HCT116 (cell line): ENCODE measurements at regions not wholly inside any gene's neighbourhood (a gene's known extent, or its start where the extent isn't known, plus 50 kb on each side); places are given as distances from the start of the nearest gene placed in this dataset.

Source experiments
- ATAC-seq: fragments of 200-7000 bp; cut with Tn5 transposase; 2 replicates; pipeline ENCODE4 v1.9.1; 2020; ENCODE audit warnings: mild to moderate bottlenecking, moderate library complexity
- BruUV-seq: library from RNA; stranded (reverse); fragments of 400-500 nt; replicated peaks from 2 replicates; lab custom pipeline; 2021; lab: Mats Ljungman, UMichigan
- CTCF ChIA-PET: fragments of 300-600 bp; sonication (Branson Sonifier 250); formaldehyde crosslinking; loops from one replicate; lab custom pipeline; 2021; ENCODE audit warnings: antibody characterized with exemption; lab: Charles Lee
- POLR2A ChIA-PET: fragments of 300-600, 350-600 bp; sonication (Branson Sonifier 250); formaldehyde crosslinking; loops from one replicate; lab custom pipeline; 2021; ENCODE audit warnings: antibody characterized with exemption; lab: Charles Lee
- RAD21 ChIA-PET, 2 experiments: fragments of 300-600 bp; sonication (Branson Sonifier 250); formaldehyde crosslinking; loops; one replicate each; lab custom pipeline; 2023; ENCODE audit warnings: low total read pairs in 2 of 2; ENCODE audit not compliant: uncharacterized antibody in 2 of 2, unreplicated experiment in 2 of 2, low non-redundant PET in 1 of 2; lab: Charles Lee
- DNase-seq: peaks from one replicate; pipeline ENCODE4 v3.0.0-alpha.2; 2010; ENCODE audit warnings: low read depth, low spot score
- H2AFZ ChIP-seq: fragments of 200-600 bp; shearing (Covaris generic), sonication (generic); 2 replicates; pipeline ENCODE4 v1.6.1; 2017; ENCODE audit warnings: low read depth, mixed run types, mixed read lengths, antibody characterized with exemption, low read length; ENCODE audit not compliant: poor library complexity, severe bottlenecking
- H3K27ac ChIP-seq: 2 replicates; pipeline ENCODE4 v1.5.1; 2012; ENCODE audit warnings: low read depth, low read length
- H3K27me3 ChIP-seq: fragments of 200-600 bp; sonication (generic); 2 replicates; pipeline ENCODE4 v1.6.1; 2016; ENCODE audit warnings: mixed run types, low read length, mixed read lengths; ENCODE audit not compliant: insufficient read depth
- H3K36me3 ChIP-seq, 2 experiments: fragments of 200-500 bp in 1 of 2; fragments of 200-600 bp in 1 of 2; sonication (Bioruptor generic) in 1 of 2; sonication (generic) in 1 of 2; 2 replicates each; pipeline versions ENCODE4 v1.5.1 to v1.6.1; 2014 to 2016; ENCODE audit warnings: low read length in 2 of 2, inconsistent platforms in 1 of 2, mixed read lengths in 1 of 2, mixed run types in 1 of 2; ENCODE audit not compliant: insufficient read depth in 2 of 2, control insufficient read depth in 1 of 2
- H3K4me1 ChIP-seq, 2 experiments: fragments of 200-600 bp in 1 of 2; sonication (generic) in 1 of 2; 2 replicates each; pipeline versions ENCODE4 v1.5.1 to v1.6.1; 2012 to 2017; ENCODE audit warnings: low read length in 2 of 2, inconsistent platforms in 1 of 2, mild to moderate bottlenecking in 1 of 2, mixed read lengths in 1 of 2, mixed run types in 1 of 2, moderate library complexity in 1 of 2; ENCODE audit not compliant: insufficient read depth in 2 of 2, control insufficient read depth in 1 of 2
- H3K4me2 ChIP-seq: fragments of 200-600 bp; sonication (generic); 2 replicates; pipeline ENCODE4 v1.6.1; 2017; ENCODE audit warnings: mixed run types, low read length, mixed read lengths
- H3K4me3 ChIP-seq, 2 experiments: fragments of 200-600 bp in 1 of 2; sonication (generic) in 1 of 2; replicated peaks in 1 of 2; 2 replicates each; pipeline ENCODE4 v1.5.1; 2011 to 2016; ENCODE audit warnings: low read length in 2 of 2, control low read depth in 1 of 2, low read depth in 1 of 2, mild to moderate bottlenecking in 1 of 2, mixed read lengths in 1 of 2, mixed run types in 1 of 2
- H3K79me2 ChIP-seq: fragments of 200-600 bp; sonication (generic); 2 replicates; pipeline ENCODE4 v1.6.1; 2017; ENCODE audit warnings: mild to moderate bottlenecking, mixed run types, low read length, moderate library complexity, mixed read lengths; ENCODE audit not compliant: insufficient read depth
- H3K9ac ChIP-seq: fragments of 200-600 bp; sonication (generic); 2 replicates; pipeline ENCODE4 v1.6.1; 2016; ENCODE audit warnings: low read length, mixed read lengths
- H3K9me2 ChIP-seq: fragments of 200-600 bp; sonication (generic), shearing (Covaris generic); 2 replicates; pipeline ENCODE4 v1.6.1; 2017; ENCODE audit warnings: mixed run types, mild to moderate bottlenecking, moderate library complexity; ENCODE audit not compliant: insufficient read depth
- H3K9me3 ChIP-seq, 2 experiments: fragments of 200-500 bp in 1 of 2; fragments of 200-600 bp in 1 of 2; sonication (Bioruptor generic) in 1 of 2; sonication (generic) in 1 of 2; 2 replicates each; pipeline ENCODE4 v1.6.1; 2014 to 2017; ENCODE audit warnings: low read length in 2 of 2, mixed read lengths in 2 of 2, inconsistent platforms in 1 of 2, low read depth in 1 of 2, mild to moderate bottlenecking in 1 of 2, mixed run types in 1 of 2, moderate library complexity in 1 of 2; ENCODE audit not compliant: control insufficient read depth in 1 of 2, insufficient read depth in 1 of 2
- H4K20me1 ChIP-seq: fragments of 200-600 bp; sonication (generic), shearing (Covaris generic); 2 replicates; pipeline ENCODE4 v1.6.1; 2017; ENCODE audit warnings: mixed run types, mild to moderate bottlenecking, moderate library complexity; ENCODE audit not compliant: insufficient read depth
- ATF3 ChIP-seq: IDR thresholded peaks from 2 replicates; pipeline ENCODE4 v1.6.1; 2012
- CEBPB ChIP-seq: IDR thresholded peaks from 2 replicates; pipeline ENCODE4 v1.6.1; 2012; ENCODE audit warnings: low read depth
- EGR1 ChIP-seq: IDR thresholded peaks from 2 replicates; pipeline ENCODE4 v1.6.1; 2012; ENCODE audit warnings: low read depth
- ELF1 ChIP-seq: IDR thresholded peaks from 2 replicates; pipeline ENCODE4 v1.6.1; 2012; ENCODE audit warnings: low read depth, borderline replicate concordance
- EZH2 ChIP-seq: fragments of 200-600 bp; sonication (generic); IDR thresholded peaks from 2 replicates; pipeline ENCODE4 v1.6.1; 2017; ENCODE audit warnings: antibody characterized with exemption, mixed run types
- EZH2phosphoT487 ChIP-seq: fragments of 200-600 bp; IDR thresholded peaks from 2 replicates; pipeline ENCODE4 v1.6.1; 2018; ENCODE audit warnings: antibody characterized with exemption, borderline replicate concordance
- POLR2AphosphoS5 ChIP-seq: IDR thresholded peaks from 2 replicates; pipeline ENCODE4 v1.6.1; 2011; ENCODE audit warnings: mild to moderate bottlenecking, low read depth, low read length, moderate library complexity
- RAD21 ChIP-seq: IDR thresholded peaks from 2 replicates; pipeline ENCODE4 v1.6.1; 2012; ENCODE audit warnings: low read depth, mild to moderate bottlenecking
- SIN3A ChIP-seq: IDR thresholded peaks from 2 replicates; pipeline ENCODE4 v1.6.1; 2012; ENCODE audit warnings: low read depth
- SP1 ChIP-seq: IDR thresholded peaks from 2 replicates; pipeline ENCODE4 v1.6.1; 2012; ENCODE audit warnings: low read depth
- SRF ChIP-seq: IDR thresholded peaks from 2 replicates; pipeline ENCODE4 v1.6.1; 2012; ENCODE audit warnings: low read depth
- YY1 ChIP-seq: IDR thresholded peaks from 2 replicates; pipeline ENCODE4 v1.6.1; 2011; ENCODE audit warnings: low read length, low read depth, moderate library complexity, mild to moderate bottlenecking; ENCODE audit not compliant: insufficient replicate concordance; ENCODE audit errors: extremely low read depth
- ZNF274 ChIP-seq: fragments of 200-500 bp; sonication (Bioruptor generic); IDR thresholded peaks from 2 replicates; pipeline ENCODE4 v1.6.1; 2014; ENCODE audit warnings: mild to moderate bottlenecking, low read depth, low read length, inconsistent platforms
- intact Hi-C: fragments of 100-400 bp; cut with micrococcal nuclease; formaldehyde crosslinking; loops from 2 replicates; pipeline ENCODE4 v1.10.0; 2022

GRCh38 chr9:99345942-99346341 lies 123.9 kb downstream of the SEC61B start:
- no TSS peak for BruUV-seq
- Histone ChIP-seq H3K27me3 (peaks cover 8% of the 10 kb centered on the region; the same call in 1 of the 2 replicates), H3K4me1 (no peaks in the 10 kb centered on the region), H3K9me2 (no peaks in the 10 kb centered on the region), H3K27ac (no peak overlapping the region), H3K79me2 (no peaks in the 10 kb centered on the region), H3K9me3 (no peaks in the 10 kb centered on the region), H3K4me2 (no peak overlapping the region), H2AFZ (no peak overlapping the region), H3K36me3 (no peaks in the 10 kb centered on the region), H4K20me1 (no peaks in the 10 kb centered on the region), H3K9ac (no peak overlapping the region), H3K4me3 (no peak overlapping the region)
- TF ChIP-seq RAD21, result no peak
- no peak for TF ChIP-seq ZNF274
- TF ChIP-seq ELF1, result no peak
- TF ChIP-seq SP1, result no peak
- no peak for TF ChIP-seq CEBPB
- TF ChIP-seq YY1, result no peak
- no peak for TF ChIP-seq ATF3
- TF ChIP-seq EGR1, result no peak
- no peak for TF ChIP-seq EZH2
- ATAC-seq (no peak), DNase-seq (no peak)
- ChIA-PET CTCF (no interaction called here), RAD21 (no interaction called here), POLR2A (no interaction called here)
- intact Hi-C loops, result no loop called here

GRCh38 chr9:99347568-99347967 lies 125.5 kb downstream of the SEC61B start:
- Histone ChIP-seq H3K9me3 (no peaks in the 10 kb centered on the region), H3K9me2 (no peaks in the 10 kb centered on the region), H3K4me3 (no peak overlapping the region), H3K9ac (no peak overlapping the region), H3K27ac (no peak overlapping the region), H2AFZ (no peak overlapping the region), H3K79me2 (no peaks in the 10 kb centered on the region), H3K4me1 (no peaks in the 10 kb centered on the region), H3K27me3 (0 out of 2 replicates have a peak, but pooled peaks cover 3% of the 10 kb centered on the region), H3K4me2 (no peak overlapping the region), H4K20me1 (no peaks in the 10 kb centered on the region), H3K36me3 (no peaks in the 10 kb centered on the region)
- RAD21 ChIA-PET, result no interaction called here
- intact Hi-C loops, result no loop called here
- POLR2A ChIA-PET, result no interaction called here
- BruUV-seq, result no TSS peak
- no peak for TF ChIP-seq ATF3
- no peak for TF ChIP-seq EZH2phosphoT487
- TF ChIP-seq EZH2, result no peak
- no peak for TF ChIP-seq POLR2AphosphoS5
- no peak for TF ChIP-seq ELF1
- no peak for TF ChIP-seq SRF
- no peak for TF ChIP-seq SIN3A
- DNase-seq, result no peak
- no peak for ATAC-seq
- CTCF ChIA-PET, result no interaction called here
